Mesodermal cell (in vitro differentiated cells): ENCODE measurements at regions not wholly inside any gene's neighbourhood (a gene's known extent, or its start where the extent isn't known, plus 50 kb on each side); places are given as distances from the start of the nearest gene placed in this dataset.
A peak's percentile ranks its signal among the peaks of the same experiment; 100 is the strongest.

Experiments used
- H3K27ac ChIP-seq: 2 replicates; pipeline ENCODE4 v1.7.0; 2013; ENCODE audit warnings: mild to moderate bottlenecking, low read depth, low read length, moderate library complexity; ENCODE audit not compliant: severe bottlenecking
- H3K36me3 ChIP-seq: 2 replicates; pipeline ENCODE4 v1.7.1; 2013; ENCODE audit warnings: mild to moderate bottlenecking, low read length, moderate library complexity; ENCODE audit not compliant: control insufficient read depth, insufficient read depth
- H3K4me1 ChIP-seq: one replicate; pipeline ENCODE4 v1.7.1; 2013; ENCODE audit warnings: mild to moderate bottlenecking, low read length; ENCODE audit not compliant: insufficient read depth, control insufficient read depth, poor library complexity, severe bottlenecking
- H3K4me3 ChIP-seq: 2 replicates; pipeline ENCODE4 v1.7.0; 2013; ENCODE audit warnings: low read length, control low read depth, mild to moderate bottlenecking; ENCODE audit not compliant: insufficient read depth, poor library complexity, severe bottlenecking; ENCODE audit errors: extremely low read depth
- H3K9me3 ChIP-seq: 2 replicates; pipeline ENCODE4 v1.7.1; 2013; ENCODE audit warnings: mild to moderate bottlenecking, low read length, moderate library complexity; ENCODE audit not compliant: control insufficient read depth
- WGBS, 2 experiments: methylation state at CpG; one replicate each; pipeline ENCODE4 v1.1.5; 2013; ENCODE audit warnings: missing lambda C conversion rate in 2 of 2; ENCODE audit not compliant: insufficient coverage in 2 of 2; 5-methylcytosine and 5-hydroxymethylcytosine counted together

- no peaks in the 10 kb centered on the region for H3K36me3 ChIP-seq
- no peak overlapping the region for H3K4me3 ChIP-seq
- peaks cover 22% of the 10 kb centered on the region for H3K4me1 ChIP-seq
- no peaks in the 10 kb centered on the region for H3K9me3 ChIP-seq
- H3K27ac ChIP-seq: no peak overlapping the region
- 73 to 74% methylated on average over 2 to 4 of the region's 4 CpGs for WGBS, 2 experiments
These were observed 520.9 kb downstream of the CD83 start for GRCh38 chr6:14638435-14638905.

DNA sequence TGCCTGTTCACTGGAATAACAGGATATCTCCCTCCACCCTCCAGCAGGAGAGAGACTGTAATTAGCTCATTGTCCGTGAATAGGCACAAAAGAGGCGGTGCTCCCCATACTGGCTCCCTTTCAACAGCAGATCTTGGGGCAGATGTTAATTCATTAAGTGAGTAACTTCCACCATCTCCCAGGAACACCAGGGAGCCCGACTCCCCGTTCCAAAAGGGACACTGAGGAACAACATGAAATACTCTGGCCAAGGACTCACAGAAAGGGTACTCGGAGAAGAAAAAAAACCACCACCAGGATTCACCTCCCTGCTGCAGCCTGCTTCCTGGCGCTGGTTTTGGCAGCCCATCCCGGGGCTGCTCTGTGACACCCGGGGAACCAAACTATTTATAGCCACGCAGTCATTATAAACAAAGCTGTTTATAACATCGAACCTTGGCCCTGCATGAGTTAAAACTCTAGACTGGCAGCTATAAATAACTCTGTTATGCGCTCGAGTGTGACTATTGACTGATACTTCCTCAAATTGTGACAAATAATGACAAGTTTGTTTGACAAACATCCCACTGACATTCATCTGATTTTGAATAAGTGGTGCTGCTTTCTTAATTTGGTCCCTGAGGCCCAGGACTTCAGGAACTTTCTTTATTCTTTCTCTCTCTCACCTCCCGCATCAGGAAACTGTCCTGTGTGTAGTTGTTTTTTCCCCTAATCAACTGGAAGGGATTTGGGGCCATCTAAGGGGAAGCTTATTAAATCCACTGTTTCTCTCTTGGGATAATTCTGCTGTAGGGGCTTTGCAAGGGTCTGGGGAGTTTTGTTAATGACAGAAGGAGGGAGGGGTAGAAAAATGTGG, 521.6 kb downstream of the CD83 start:
- Histone ChIP-seq H3K9me3 (no peaks in the 10 kb centered on the region), H3K4me1 (peaks cover 22% of the 10 kb centered on the region), H3K27ac (peak overlapping the region; percentile 51), H3K36me3 (no peaks in the 10 kb centered on the region), H3K4me3 (no peak overlapping the region)
- 27 to 32% methylated on average over 9 of the region's 13 CpGs for WGBS, 2 experiments

DNA sequence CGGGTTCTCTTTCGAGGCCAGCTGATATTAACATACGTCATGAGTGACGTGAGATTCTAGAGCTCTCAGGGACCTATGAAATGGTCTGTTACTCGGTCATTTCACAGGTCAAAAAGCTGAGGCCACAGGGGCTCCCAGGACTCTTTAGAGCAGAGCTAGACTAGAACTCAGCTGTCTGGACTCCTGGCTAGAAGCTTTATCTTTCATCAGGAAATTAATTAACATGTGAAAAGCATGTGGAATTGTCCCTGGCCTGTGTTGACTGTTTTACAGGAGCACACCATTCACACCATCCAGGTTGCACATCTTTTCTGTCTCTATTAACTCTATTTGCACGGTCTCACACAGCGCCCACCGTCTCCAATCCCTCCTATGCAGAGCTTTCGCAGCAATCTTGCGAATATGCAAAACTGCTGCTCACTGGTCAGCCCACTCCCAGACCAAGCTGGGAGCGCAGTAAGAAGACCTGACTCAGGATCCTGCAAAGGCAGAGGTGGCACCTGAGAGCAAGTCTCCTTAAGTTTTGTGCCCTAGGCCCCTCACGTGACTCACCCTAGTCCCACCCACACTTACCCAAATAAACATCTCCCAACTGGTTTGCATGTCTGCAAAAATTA, 522.5 kb downstream of the CD83 start:
- H3K4me3 ChIP-seq: no peak overlapping the region
- H3K36me3 ChIP-seq: no peaks in the 10 kb centered on the region
- peaks cover 22% of the 10 kb centered on the region for H3K4me1 ChIP-seq
- H3K27ac ChIP-seq: no peak overlapping the region
- 37 to 44% methylated on average over 11 of the region's 12 CpGs for WGBS, 2 experiments
- no peaks in the 10 kb centered on the region for H3K9me3 ChIP-seq

- Histone ChIP-seq H3K27ac (no peak overlapping the region), H3K36me3 (no peaks in the 10 kb centered on the region), H3K4me1 (peaks cover 22% of the 10 kb centered on the region), H3K9me3 (no peaks in the 10 kb centered on the region), H3K4me3 (no peak overlapping the region)
- 0 to 18% methylated on average over 1 of the region's 2 CpGs for WGBS, 2 experiments
These were observed 523.1 kb downstream of the CD83 start for GRCh38 chr6:14640631-14641030.

DNA sequence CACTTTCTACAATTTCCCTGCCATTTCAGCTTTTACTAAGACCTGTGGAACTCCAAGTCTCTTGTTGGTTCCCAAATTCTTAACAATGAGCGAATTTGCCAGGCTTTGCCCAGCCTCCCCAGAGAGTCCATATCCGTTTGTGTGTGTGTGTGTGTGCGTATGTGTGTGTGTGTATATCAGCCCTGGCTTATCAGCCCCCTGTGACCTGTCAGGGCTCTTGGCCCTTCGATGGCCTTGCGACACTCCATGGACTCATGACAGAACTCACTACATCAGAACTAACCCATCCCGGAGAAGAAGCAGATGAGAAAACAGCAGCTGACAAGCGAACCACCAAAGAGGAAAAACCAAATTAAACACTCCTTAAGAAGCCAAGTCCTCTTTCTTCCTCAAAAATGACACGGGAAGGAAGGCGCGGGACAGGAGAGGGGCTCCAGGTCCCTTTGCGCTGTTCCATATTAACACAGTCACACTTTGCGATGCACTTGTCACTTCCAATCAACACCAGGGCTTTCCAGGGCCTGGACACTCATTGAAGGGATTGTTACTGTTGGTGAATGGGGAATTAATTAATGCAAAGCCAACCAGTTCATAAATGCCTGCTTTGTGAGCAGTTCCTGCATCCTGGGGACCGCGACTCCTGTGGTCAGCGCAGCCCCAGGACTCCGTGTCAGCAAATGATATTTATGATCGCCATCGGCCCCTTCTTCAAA, 524.0 kb downstream of the CD83 start:
- Histone ChIP-seq H3K4me3 (no peak overlapping the region), H3K9me3 (no peaks in the 10 kb centered on the region), H3K4me1 (peaks cover 22% of the 10 kb centered on the region), H3K36me3 (no peaks in the 10 kb centered on the region), H3K27ac (no peak overlapping the region)
- 90 to 93% methylated on average over 10 to 12 of the region's 18 CpGs for WGBS, 2 experiments

- Histone ChIP-seq H3K9me3 (no peaks in the 10 kb centered on the region), H3K27ac (no peak overlapping the region), H3K4me3 (no peak overlapping the region), H3K4me1 (peaks cover 22% of the 10 kb centered on the region), H3K36me3 (no peaks in the 10 kb centered on the region)
- 72 to 92% methylated on average over 5 of the region's 8 CpGs for WGBS, 2 experiments
These were observed 524.5 kb downstream of the CD83 start for GRCh38 chr6:14642136-14642505.

DNA sequence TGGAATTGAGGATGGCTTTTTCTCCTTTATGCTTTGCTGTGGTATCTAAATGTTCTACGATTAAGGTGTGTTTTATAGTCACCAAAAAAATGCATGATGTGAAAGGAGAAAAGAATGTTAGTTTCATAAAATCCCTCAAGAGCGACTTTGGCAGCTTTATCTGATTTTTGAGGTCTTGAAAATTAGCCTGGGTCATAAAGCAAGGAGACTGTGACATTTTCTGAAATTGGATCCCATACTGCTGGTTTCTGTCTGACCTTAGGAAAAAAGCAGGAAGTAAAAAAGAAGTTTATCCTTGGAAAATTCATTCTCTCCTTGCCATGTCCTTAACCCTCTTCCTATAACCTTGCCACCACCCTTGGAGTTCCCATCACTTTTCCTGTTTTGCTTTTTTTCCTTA, 525.3 kb downstream of the CD83 start:
- peaks cover 22% of the 10 kb centered on the region for H3K4me1 ChIP-seq
- no peaks in the 10 kb centered on the region for H3K9me3 ChIP-seq
- no peak overlapping the region for H3K27ac ChIP-seq
- H3K36me3 ChIP-seq: no peaks in the 10 kb centered on the region
- WGBS, 2 experiments: 88 to 95% methylated on average over 2 of the region's 2 CpGs
- no peak overlapping the region for H3K4me3 ChIP-seq

- Histone ChIP-seq H3K27ac (no peak overlapping the region), H3K9me3 (no peaks in the 10 kb centered on the region), H3K36me3 (no peaks in the 10 kb centered on the region), H3K4me1 (peaks cover 14% of the 10 kb centered on the region), H3K4me3 (no peak overlapping the region)
These were observed 526.8 kb downstream of the CD83 start for GRCh38 chr6:14644381-14644780.

- Histone ChIP-seq H3K9me3 (no peaks in the 10 kb centered on the region), H3K27ac (no peak overlapping the region), H3K36me3 (no peaks in the 10 kb centered on the region), H3K4me3 (no peak overlapping the region), H3K4me1 (peaks cover 8% of the 10 kb centered on the region)
- 90% methylated on average over 2 of the region's 5 CpGs; no CpG with 5 or more reads in 1 of the 2 experiments for WGBS, 2 experiments
These were observed 527.6 kb downstream of the CD83 start for GRCh38 chr6:14645221-14645620.

DNA sequence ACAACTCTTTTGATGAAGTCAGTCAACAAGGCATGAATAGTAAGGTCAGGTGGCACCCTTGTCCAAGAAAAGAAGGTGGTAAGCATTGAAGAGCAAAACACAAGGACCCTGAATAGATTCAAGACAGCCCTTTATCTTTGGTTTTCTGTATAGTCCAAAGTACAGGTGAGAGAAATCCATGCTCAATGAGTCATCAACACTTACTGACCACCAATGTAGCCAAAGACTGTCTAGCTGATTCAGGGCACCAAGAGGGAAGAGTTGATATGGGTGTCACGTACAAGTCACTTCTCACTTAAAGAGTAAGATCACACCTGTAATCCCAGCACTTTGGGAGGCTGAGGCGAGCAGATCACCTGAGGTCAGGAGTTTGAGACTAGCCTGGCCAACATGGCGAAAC, 528.3 kb downstream of the CD83 start:
- WGBS, 2 experiments: 96 to 100% methylated on average over 3 of the region's 3 CpGs
- H3K4me3 ChIP-seq: no peak overlapping the region

More for the DNA sequence above, 528.3 kb downstream of the CD83 start:
- H3K9me3 ChIP-seq: no peaks in the 10 kb centered on the region
- no peak overlapping the region for H3K27ac ChIP-seq
- peaks cover 3% of the 10 kb centered on the region for H3K4me1 ChIP-seq
- no peaks in the 10 kb centered on the region for H3K36me3 ChIP-seq
